ENCODE measurements at regions not wholly inside any gene's neighbourhood (a gene's known extent, or its start where the extent isn't known, plus 50 kb on each side); places are given as distances from the start of the nearest gene placed in this dataset.

DNA sequence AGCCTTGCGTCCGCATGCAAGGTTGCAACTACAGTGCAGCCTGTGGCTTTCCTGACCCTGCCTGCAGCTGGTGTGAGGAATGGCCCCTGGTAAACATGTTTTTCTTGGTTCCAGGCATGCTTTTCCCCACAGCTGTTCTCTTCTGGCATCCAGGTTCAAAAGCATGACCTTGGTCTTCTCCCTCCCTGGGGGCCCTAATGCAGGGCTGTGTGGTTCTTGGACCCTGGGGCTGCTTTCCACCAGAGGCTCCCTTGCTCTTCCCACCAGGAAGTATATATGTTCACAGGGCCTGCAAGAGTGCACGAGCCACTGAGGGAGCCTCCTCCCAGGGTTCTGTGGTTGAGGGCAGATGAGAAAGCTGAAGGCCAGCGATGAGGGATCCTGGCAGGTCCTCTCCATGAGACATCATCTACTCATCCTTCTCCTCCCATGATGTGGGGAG, 125.9 kb downstream of the BCL2L11 start:
- TF ChIP-seq, protein P1, sequence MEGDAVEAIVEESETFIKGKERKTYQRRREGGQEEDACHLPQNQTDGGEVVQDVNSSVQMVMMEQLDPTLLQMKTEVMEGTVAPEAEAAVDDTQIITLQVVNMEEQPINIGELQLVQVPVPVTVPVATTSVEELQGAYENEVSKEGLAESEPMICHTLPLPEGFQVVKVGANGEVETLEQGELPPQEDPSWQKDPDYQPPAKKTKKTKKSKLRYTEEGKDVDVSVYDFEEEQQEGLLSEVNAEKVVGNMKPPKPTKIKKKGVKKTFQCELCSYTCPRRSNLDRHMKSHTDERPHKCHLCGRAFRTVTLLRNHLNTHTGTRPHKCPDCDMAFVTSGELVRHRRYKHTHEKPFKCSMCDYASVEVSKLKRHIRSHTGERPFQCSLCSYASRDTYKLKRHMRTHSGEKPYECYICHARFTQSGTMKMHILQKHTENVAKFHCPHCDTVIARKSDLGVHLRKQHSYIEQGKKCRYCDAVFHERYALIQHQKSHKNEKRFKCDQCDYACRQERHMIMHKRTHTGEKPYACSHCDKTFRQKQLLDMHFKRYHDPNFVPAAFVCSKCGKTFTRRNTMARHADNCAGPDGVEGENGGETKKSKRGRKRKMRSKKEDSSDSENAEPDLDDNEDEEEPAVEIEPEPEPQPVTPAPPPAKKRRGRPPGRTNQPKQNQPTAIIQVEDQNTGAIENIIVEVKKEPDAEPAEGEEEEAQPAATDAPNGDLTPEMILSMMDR (IDR thresholded peaks at IDR 0.05; ENCODE audit: insufficient read depth, low read length), result no peak
- TF ChIP-seq POLR2AphosphoS5 (IDR thresholded peaks at IDR 0.05; ENCODE audit: low read depth), result no peak
